ENCODE measurements at regions not wholly inside any gene's neighbourhood (a gene's known extent, or its start where the extent isn't known, plus 50 kb on each side); places are given as distances from the start of the nearest gene placed in this dataset.

DNA sequence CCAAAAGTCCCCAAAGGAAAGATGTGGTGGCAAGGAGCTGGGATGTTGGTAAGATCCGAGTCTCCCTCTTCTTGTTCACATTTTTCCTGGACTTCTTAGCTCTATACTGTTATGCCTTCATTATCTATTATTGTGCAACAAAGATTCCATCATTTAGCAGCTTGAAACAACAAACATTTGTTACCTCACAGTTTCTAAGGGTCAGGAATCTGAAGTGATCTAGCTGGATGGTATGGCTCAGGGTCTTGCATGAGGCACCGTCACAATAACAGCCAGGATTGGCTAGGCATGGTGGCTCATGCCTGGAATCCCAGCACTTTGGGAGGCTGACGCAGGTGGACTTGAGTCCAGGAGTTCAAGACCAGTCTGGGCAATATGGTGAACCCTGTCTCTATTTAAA lies 51.1 kb upstream of the KRAS start:
- DNase-seq (ENCODE audit: low read depth in 1 of 2, low spot score in 1 of 2), result no peak
- TF ChIP-seq CTCF (IDR thresholded peaks at IDR 0.05; ENCODE audit: insufficient read depth, low read length) (no peak), POLR2AphosphoS5 (IDR thresholded peaks at IDR 0.05; ENCODE audit: low read depth) (no peak), SPI1 (IDR thresholded peaks at IDR 0.05; ENCODE audit: borderline replicate concordance, low read depth) (no peak), GABPA (IDR thresholded peaks at IDR 0.05; ENCODE audit: low read depth) (no peak)
- TF ChIP-seq, protein P1, sequence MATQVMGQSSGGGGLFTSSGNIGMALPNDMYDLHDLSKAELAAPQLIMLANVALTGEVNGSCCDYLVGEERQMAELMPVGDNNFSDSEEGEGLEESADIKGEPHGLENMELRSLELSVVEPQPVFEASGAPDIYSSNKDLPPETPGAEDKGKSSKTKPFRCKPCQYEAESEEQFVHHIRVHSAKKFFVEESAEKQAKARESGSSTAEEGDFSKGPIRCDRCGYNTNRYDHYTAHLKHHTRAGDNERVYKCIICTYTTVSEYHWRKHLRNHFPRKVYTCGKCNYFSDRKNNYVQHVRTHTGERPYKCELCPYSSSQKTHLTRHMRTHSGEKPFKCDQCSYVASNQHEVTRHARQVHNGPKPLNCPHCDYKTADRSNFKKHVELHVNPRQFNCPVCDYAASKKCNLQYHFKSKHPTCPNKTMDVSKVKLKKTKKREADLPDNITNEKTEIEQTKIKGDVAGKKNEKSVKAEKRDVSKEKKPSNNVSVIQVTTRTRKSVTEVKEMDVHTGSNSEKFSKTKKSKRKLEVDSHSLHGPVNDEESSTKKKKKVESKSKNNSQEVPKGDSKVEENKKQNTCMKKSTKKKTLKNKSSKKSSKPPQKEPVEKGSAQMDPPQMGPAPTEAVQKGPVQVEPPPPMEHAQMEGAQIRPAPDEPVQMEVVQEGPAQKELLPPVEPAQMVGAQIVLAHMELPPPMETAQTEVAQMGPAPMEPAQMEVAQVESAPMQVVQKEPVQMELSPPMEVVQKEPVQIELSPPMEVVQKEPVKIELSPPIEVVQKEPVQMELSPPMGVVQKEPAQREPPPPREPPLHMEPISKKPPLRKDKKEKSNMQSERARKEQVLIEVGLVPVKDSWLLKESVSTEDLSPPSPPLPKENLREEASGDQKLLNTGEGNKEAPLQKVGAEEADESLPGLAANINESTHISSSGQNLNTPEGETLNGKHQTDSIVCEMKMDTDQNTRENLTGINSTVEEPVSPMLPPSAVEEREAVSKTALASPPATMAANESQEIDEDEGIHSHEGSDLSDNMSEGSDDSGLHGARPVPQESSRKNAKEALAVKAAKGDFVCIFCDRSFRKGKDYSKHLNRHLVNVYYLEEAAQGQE (IDR thresholded peaks at IDR 0.05; ENCODE audit: insufficient replicate concordance, low read depth), result no peak
- H3K4me3 ChIP-seq (replicated peaks; ENCODE audit: insufficient read depth, low read length), result no peak overlapping the region
- H3K27me3 ChIP-seq (ENCODE audit: insufficient read depth, poor library complexity, severe bottlenecking), result no peaks in the 10 kb centered on the region
- H3K27ac ChIP-seq (replicated peaks), result no peak overlapping the region

All from HL-60 (cell line).